ENCODE measurements at regions not wholly inside any gene's neighbourhood (a gene's known extent, or its start where the extent isn't known, plus 50 kb on each side); places are given as distances from the start of the nearest gene placed in this dataset.

- Mint-ChIP-seq H3K4me1 (no peaks in the 10 kb centered on the region), H3K4me3 (no peak overlapping the region), H3K36me3 (ENCODE audit: low read depth) (no peaks in the 10 kb centered on the region), H3K27me3 (no peaks in the 10 kb centered on the region), H3K9me3 (peaks cover 10% of the 10 kb centered on the region), H3K27ac (no peak overlapping the region)
- no peak for DNase-seq
- ChIA-PET CTCF (interaction anchor here (0.8 kb wide), 1 partner anchor 760 kb away, joined by 5 read pairs; no protein-coding TSS in a partner anchor), POLR2A (no interaction called here)
Observed at GRCh38 chr5:17355586-17356346, 138.3 kb downstream of the BASP1 start.

DNA sequence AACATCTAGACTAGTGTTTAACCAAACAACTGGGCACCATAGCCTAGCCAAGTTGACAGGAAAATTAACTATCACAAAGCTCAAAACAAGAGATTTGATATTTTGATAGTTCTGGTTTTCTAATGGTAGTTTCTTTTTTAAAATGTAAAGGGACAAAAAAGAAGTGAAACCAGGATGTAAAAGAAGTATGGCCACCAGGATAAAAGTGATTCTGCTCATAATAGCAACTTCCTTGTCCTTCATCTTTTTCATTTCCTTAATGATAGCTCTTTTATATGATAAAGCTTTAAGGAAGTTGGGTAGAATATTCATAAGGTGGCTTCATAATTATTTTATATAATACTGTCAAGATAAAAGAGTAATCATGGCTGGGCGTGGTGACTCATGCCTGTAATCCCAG is 139.1 kb downstream of the BASP1 start:
- no peaks in the 10 kb centered on the region for H3K27me3 Mint-ChIP-seq
- no peak for DNase-seq
- H3K27ac Mint-ChIP-seq = no peak overlapping the region
- H3K4me1 Mint-ChIP-seq = no peaks in the 10 kb centered on the region
- ChIA-PET POLR2A (no interaction called here), CTCF (no interaction called here)
- H3K36me3 Mint-ChIP-seq (ENCODE audit: low read depth) = no peaks in the 10 kb centered on the region
- H3K4me3 Mint-ChIP-seq = no peak overlapping the region
- H3K9me3 Mint-ChIP-seq = peaks cover 13% of the 10 kb centered on the region

DNA sequence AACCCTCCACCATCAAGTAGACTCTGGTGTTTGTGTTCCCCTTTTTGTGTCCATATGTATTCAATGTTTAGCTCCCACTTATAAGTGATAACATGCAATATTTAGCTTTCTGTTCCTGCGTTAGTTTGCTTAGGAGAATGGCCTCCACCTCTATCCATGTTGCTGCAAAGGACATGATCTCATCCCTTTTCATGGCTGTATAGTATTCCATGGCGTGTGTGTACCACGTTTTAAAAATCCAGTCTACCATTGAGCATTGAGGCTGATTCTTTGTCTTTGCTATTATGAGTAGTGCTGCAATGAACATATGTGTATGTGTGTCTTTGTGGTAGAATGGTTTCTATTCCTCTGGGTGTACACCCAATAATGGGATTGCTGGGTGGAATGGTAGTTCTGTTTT is 140.1 kb downstream of the BASP1 start:
- Mint-ChIP-seq H3K36me3 (ENCODE audit: low read depth) (no peaks in the 10 kb centered on the region), H3K9me3 (peaks cover 14% of the 10 kb centered on the region), H3K4me1 (no peaks in the 10 kb centered on the region), H3K27ac (no peak overlapping the region), H3K27me3 (no peaks in the 10 kb centered on the region), H3K4me3 (no peak overlapping the region)
- ChIA-PET POLR2A (no interaction called here), CTCF (no interaction called here)
- DNase-seq = no peak

DNA sequence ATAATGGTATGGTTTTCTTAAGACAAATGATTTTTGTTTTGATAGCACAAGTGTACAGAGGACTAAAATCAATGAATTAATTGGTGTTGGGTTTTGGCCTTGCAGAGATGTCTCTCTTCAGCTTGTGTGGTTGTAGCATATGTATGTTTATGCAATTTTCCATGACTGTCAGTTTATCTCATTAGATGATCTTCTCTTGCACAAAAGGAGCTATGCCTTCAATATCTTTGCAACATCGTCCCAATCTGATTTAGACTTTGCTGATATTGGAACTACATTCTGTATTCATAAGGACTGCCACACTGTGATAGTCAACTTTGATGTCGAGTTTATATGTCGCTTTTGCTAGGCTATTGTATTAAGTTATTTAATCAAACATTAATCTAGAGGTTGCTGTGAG is 140.0 kb upstream of the TAF11L2 start:
- DNase-seq = no peak
- no peaks in the 10 kb centered on the region for H3K27me3 Mint-ChIP-seq
- no peak overlapping the region for H3K27ac Mint-ChIP-seq
- CTCF ChIA-PET = no interaction called here
- POLR2A ChIA-PET = no interaction called here
- peaks cover 17% of the 10 kb centered on the region for H3K9me3 Mint-ChIP-seq
- H3K4me3 Mint-ChIP-seq = no peak overlapping the region
- no peaks in the 10 kb centered on the region for H3K4me1 Mint-ChIP-seq
- H3K36me3 Mint-ChIP-seq (ENCODE audit: low read depth) = no peaks in the 10 kb centered on the region

GRCh38 chr5:17359451-17360011 is 138.5 kb upstream of the TAF11L2 start:
- H3K36me3 Mint-ChIP-seq (ENCODE audit: low read depth) = no peaks in the 10 kb centered on the region
- ChIA-PET CTCF (no interaction called here), POLR2A (no interaction called here)
- H3K9me3 Mint-ChIP-seq = peaks cover 17% of the 10 kb centered on the region
- H3K27me3 Mint-ChIP-seq = no peaks in the 10 kb centered on the region
- no peak overlapping the region for H3K4me3 Mint-ChIP-seq
- DNase-seq = no peak
- H3K27ac Mint-ChIP-seq = no peak overlapping the region
- H3K4me1 Mint-ChIP-seq = no peaks in the 10 kb centered on the region

DNA sequence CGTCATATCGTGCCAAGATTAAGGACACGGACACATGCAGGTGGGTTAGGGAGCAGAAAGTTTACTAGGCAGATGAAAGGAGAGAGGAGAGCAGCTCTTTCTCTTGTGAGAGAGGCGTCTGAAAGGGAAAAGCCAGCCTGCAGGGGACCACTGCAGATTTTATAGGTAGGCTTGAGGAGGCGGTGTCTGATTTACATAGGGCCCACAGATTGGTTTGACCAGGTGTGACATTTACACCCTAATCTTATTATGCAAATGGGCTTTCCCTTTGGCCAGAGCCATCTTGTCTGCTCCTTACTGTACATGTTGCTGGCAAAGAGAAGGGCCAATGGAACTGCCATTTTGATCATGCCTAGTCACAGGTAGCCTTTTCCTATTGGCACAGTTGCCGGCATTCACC is 137.2 kb upstream of the TAF11L2 start:
- Mint-ChIP-seq H3K4me1 (no peaks in the 10 kb centered on the region), H3K27ac (no peak overlapping the region), H3K9me3 (peaks cover 20% of the 10 kb centered on the region), H3K27me3 (no peaks in the 10 kb centered on the region), H3K4me3 (no peak overlapping the region), H3K36me3 (ENCODE audit: low read depth) (no peaks in the 10 kb centered on the region)
- no peak for DNase-seq
- POLR2A ChIA-PET = no interaction called here
- CTCF ChIA-PET = no interaction called here

GRCh38 chr5:17361331-17361730 is 136.7 kb upstream of the TAF11L2 start:
- no peak overlapping the region for H3K27ac Mint-ChIP-seq
- ChIA-PET CTCF (no interaction called here), POLR2A (no interaction called here)
- H3K27me3 Mint-ChIP-seq = no peaks in the 10 kb centered on the region
- peaks cover 22% of the 10 kb centered on the region for H3K9me3 Mint-ChIP-seq
- H3K4me1 Mint-ChIP-seq = no peaks in the 10 kb centered on the region
- H3K4me3 Mint-ChIP-seq = no peak overlapping the region
- DNase-seq = no peak
- no peaks in the 10 kb centered on the region for H3K36me3 Mint-ChIP-seq (ENCODE audit: low read depth)

DNA sequence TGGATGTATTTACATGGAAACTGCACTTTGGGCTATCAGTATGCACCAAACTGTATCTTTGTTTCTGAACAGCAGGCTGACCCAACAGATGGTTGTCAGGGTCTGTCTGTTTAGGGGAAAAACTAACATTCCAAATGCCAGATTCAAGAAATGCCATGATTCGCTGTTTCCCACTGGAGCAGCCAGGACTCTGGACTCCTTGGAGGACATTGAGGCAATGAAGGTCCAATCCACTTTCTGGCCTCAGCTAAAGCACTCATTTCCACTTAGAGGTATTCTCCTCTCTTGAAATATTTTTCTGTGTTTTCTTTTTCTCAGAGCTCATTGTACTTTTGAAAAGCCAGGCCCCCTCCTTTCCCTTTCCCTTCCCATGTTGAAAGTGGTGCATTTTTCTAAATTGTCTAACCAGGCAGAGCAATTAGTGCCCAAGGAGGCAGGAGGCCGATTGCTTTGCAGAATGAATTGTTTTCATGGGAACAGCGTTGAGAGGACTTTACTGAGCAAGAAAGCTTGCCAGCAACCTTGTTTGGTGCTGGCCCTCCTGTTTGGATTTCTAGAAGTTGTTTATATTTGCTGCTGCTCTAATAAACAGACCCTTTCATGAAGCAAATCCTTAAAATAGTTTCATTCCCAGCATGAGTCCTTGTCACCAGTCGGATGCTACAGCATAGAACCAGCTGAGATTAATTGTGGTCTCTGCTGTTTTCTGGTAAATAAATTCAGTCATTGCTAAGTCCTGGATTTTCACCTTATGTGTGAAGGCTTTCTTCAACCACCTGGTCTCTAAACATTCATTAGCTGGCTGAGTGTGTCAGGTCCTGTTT is 132.8 kb upstream of the TAF11L2 start:
- H3K27me3 Mint-ChIP-seq = no peaks in the 10 kb centered on the region
- DNase-seq = no peak
- H3K4me1 Mint-ChIP-seq = no peaks in the 10 kb centered on the region
- H3K27ac Mint-ChIP-seq = no peak overlapping the region
- no peaks in the 10 kb centered on the region for H3K36me3 Mint-ChIP-seq (ENCODE audit: low read depth)
- ChIA-PET CTCF (no interaction called here), POLR2A (no interaction called here)
- peaks cover 16% of the 10 kb centered on the region for H3K9me3 Mint-ChIP-seq
- H3K4me3 Mint-ChIP-seq = no peak overlapping the region

DNA sequence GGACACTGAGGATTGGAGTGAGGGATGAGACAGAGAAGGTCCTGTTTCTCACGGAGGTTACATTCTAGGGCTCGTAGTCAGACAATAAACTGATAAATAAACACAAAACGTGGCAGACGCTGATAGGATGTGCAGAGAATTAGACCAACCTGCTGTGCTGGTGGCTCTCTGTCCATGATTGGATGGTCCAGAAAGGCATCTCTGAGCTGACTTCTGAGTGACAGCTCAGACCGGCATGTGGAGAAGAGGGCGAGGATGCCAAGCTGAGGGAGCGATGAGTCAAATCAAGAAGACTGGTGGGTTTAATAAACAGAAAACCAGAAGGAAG is 132.3 kb upstream of the TAF11L2 start:
- H3K4me3 Mint-ChIP-seq = no peak overlapping the region
- H3K36me3 Mint-ChIP-seq (ENCODE audit: low read depth) = no peaks in the 10 kb centered on the region
- no peak for DNase-seq
- no peak overlapping the region for H3K27ac Mint-ChIP-seq
- no peaks in the 10 kb centered on the region for H3K4me1 Mint-ChIP-seq
- ChIA-PET CTCF (no interaction called here), POLR2A (no interaction called here)
- H3K27me3 Mint-ChIP-seq = no peaks in the 10 kb centered on the region
- peaks cover 18% of the 10 kb centered on the region for H3K9me3 Mint-ChIP-seq

DNA sequence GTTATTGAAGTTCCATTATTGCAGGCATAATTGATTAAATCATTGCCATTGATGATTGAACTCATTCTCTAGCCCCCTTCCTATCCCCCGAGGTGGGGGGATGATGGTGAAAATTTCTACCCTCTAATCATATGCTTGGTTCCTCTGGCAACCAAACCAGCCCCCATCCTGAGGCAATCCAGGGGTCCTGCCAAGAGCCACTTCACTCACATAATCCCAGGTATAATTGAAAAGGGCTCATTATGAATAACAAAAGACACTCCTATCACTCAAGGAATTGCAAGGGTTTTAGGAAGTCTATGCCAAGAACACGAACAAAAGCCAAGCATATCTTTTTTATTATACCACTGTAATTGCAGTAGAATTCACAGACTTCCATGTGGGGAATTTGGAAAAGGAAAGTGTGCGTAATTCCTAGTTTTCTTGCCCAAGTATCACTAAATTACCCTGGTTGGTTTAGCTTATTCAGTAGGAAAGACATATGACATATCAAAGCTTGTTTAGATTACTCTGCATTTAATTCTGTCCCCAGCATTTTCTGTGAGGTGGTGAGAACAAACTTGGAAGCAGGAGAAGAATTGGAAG is 130.7 kb upstream of the TAF11L2 start:
- Mint-ChIP-seq H3K9me3 (peaks cover 14% of the 10 kb centered on the region), H3K4me1 (no peaks in the 10 kb centered on the region), H3K27me3 (no peaks in the 10 kb centered on the region), H3K36me3 (ENCODE audit: low read depth) (no peaks in the 10 kb centered on the region), H3K27ac (no peak overlapping the region), H3K4me3 (no peak overlapping the region)
- ChIA-PET CTCF (no interaction called here), POLR2A (no interaction called here)
- no peak for DNase-seq

GRCh38 chr5:17370651-17371050 is 127.4 kb upstream of the TAF11L2 start:
- Mint-ChIP-seq H3K4me3 (no peak overlapping the region), H3K27ac (no peak overlapping the region), H3K27me3 (no peaks in the 10 kb centered on the region), H3K4me1 (no peaks in the 10 kb centered on the region), H3K36me3 (ENCODE audit: low read depth) (no peaks in the 10 kb centered on the region), H3K9me3 (peaks cover 10% of the 10 kb centered on the region)
- CTCF ChIA-PET = no interaction called here
- POLR2A ChIA-PET = no interaction called here
- DNase-seq = no peak

GRCh38 chr5:17373406-17373805 is 124.6 kb upstream of the TAF11L2 start:
- Mint-ChIP-seq H3K4me3 (no peak overlapping the region), H3K36me3 (ENCODE audit: low read depth) (no peaks in the 10 kb centered on the region), H3K27me3 (no peaks in the 10 kb centered on the region), H3K9me3 (peaks cover 11% of the 10 kb centered on the region), H3K4me1 (no peaks in the 10 kb centered on the region), H3K27ac (no peak overlapping the region)
- ChIA-PET CTCF (no interaction called here), POLR2A (no interaction called here)
- DNase-seq = no peak

DNA sequence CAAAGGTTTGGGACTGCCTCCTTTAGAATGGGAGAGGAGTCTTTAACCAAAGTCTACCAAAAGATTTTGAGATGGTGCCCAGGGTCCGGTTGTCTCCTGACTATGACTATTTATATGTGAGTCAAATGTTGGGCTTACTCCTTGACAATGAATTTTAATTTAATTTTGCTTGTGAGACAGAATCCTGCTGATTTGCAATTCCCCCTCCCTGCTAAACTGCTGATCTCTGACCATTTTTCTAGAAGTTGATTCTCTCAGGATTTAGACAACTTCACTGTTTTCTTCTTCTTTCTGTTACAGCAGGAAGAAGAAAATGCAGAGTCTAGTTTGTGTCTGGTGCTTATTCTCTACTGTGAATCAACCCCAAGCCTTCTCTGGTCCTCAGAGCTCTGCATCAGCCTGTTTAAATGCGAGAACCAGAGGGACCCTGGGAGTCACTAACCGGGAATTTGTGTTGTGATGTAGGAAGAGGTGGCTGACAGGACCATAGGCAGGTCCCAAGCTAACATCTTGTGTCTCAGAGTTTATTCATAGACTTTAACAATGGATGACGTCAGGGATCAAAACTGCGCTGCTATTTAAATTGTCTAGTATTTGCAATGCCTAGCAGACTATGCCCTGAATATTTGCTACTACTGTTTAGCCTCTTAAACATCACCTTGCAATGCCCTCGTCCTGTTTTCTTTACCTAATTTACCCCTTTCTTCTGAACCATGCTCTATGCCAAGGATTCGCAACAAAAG is 124.0 kb upstream of the TAF11L2 start:
- Mint-ChIP-seq H3K36me3 (ENCODE audit: low read depth) (no peaks in the 10 kb centered on the region), H3K9me3 (peaks cover 13% of the 10 kb centered on the region), H3K27me3 (no peaks in the 10 kb centered on the region), H3K4me1 (no peaks in the 10 kb centered on the region), H3K4me3 (no peak overlapping the region), H3K27ac (no peak overlapping the region)
- POLR2A ChIA-PET = no interaction called here
- CTCF ChIA-PET = no interaction called here
- no peak for DNase-seq
